A673 (cell line): ENCODE measurements at regions not wholly inside any gene's neighbourhood (a gene's known extent, or its start where the extent isn't known, plus 50 kb on each side); places are given as distances from the start of the nearest gene placed in this dataset.

Experiments
- BruUV-seq: library from RNA; stranded (reverse); fragments of 400-500 nt; replicated peaks from 2 replicates; lab custom pipeline; 2021; lab: Mats Ljungman, UMichigan
- CTCF ChIA-PET: fragments of 300-600 bp; sonication (Branson Sonifier 250); formaldehyde crosslinking; loops from one replicate; lab custom pipeline; 2022; ENCODE audit warnings: antibody characterized with exemption; lab: Charles Lee
- POLR2A ChIA-PET: fragments of 300-600 bp; sonication (Branson Sonifier 250); formaldehyde crosslinking; loops from one replicate; lab custom pipeline; 2022; ENCODE audit warnings: antibody characterized with exemption; ENCODE audit not compliant: low non-redundant PET; lab: Charles Lee
- DNase-seq: peaks from one replicate; pipeline ENCODE4 v3.0.0-alpha.2; 2015; ENCODE audit warnings: low spot score
- H3K27ac ChIP-seq: fragments of 200-600 bp; sonication (generic); 2 replicates; pipeline ENCODE4 v1.5.1; 2016; ENCODE audit warnings: mixed run types, low read depth, mild to moderate bottlenecking, mixed read lengths, antibody characterized with exemption, low read length; ENCODE audit not compliant: poor library complexity, severe bottlenecking
- H3K27me3 ChIP-seq: fragments of 200-600 bp; sonication (generic); replicated peaks from 2 replicates; pipeline ENCODE4 v1.6.1; 2017; ENCODE audit warnings: mixed run types, low read depth, mild to moderate bottlenecking, mixed read lengths, antibody characterized with exemption, low read length; ENCODE audit not compliant: insufficient read depth, poor library complexity
- H3K36me3 ChIP-seq: fragments of 200-600 bp; sonication (generic); 2 replicates; pipeline ENCODE4 v1.6.1; 2016; ENCODE audit warnings: mixed run types, mild to moderate bottlenecking, mixed read lengths, antibody characterized with exemption, low read length; ENCODE audit not compliant: insufficient read depth, poor library complexity, severe bottlenecking
- H3K4me1 ChIP-seq: fragments of 200-600 bp; sonication (generic); 2 replicates; pipeline ENCODE4 v1.6.1; 2017; ENCODE audit warnings: mixed run types, mild to moderate bottlenecking, mixed read lengths, antibody characterized with exemption, low read length; ENCODE audit not compliant: insufficient read depth, poor library complexity, severe bottlenecking
- H3K4me3 ChIP-seq: fragments of 200-600 bp; sonication (generic); 2 replicates; pipeline ENCODE4 v1.5.1; 2016; ENCODE audit warnings: low read depth, mixed run types, mild to moderate bottlenecking, mixed read lengths, low read length; ENCODE audit not compliant: poor library complexity, severe bottlenecking
- H3K9me3 ChIP-seq: fragments of 200-600 bp; sonication (generic); 2 replicates; pipeline ENCODE4 v1.6.1; 2016; ENCODE audit warnings: mixed run types, low read depth, mild to moderate bottlenecking, mixed read lengths, antibody characterized with exemption, low read length; ENCODE audit not compliant: poor library complexity, severe bottlenecking
- EZH2 ChIP-seq: fragments of 200-600 bp; sonication (generic); IDR thresholded peaks from 2 replicates; pipeline ENCODE4 v1.6.1; 2017; ENCODE audit warnings: borderline replicate concordance, low read depth, mild to moderate bottlenecking, mixed read lengths, antibody characterized with exemption, low read length; ENCODE audit not compliant: poor library complexity, severe bottlenecking
- intact Hi-C: fragments of 100-400 bp; cut with micrococcal nuclease; formaldehyde crosslinking; loops from one replicate; pipeline ENCODE4 v1.10.0; 2022; ENCODE audit not compliant: unreplicated experiment
- TF ChIP-seq, protein P1 (sequence below): fragments of 300-800, 200-600 bp; sonication (generic); conservative IDR thresholded peaks from 2 replicates; pipeline ENCODE4 v1.5.1; 2017; ENCODE audit warnings: low read depth, mild to moderate bottlenecking, antibody characterized with exemption, low read length, moderate library complexity, mixed read lengths

DNA sequence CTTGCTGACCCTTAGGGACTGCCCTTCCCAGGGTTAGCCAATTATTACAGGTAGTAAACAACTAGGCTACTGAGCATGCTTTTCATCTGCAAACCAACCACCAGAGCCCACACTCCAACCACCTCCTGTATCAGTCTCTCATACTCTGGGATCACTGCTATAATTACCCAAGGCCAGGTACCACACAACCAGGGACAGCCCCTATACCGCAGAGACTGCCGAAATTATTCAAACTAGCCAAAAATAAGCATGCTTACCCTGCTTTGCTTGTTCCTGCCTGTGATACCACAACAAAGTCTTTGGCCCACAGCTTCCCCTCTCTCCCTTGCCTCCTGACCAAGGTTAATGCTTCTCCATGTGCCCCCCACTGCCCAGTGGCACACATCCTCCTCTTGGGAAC, 197.6 kb upstream of the SRRM4 start:
- ChIA-PET POLR2A (no interaction called here), CTCF (no interaction called here)
- H3K27me3 ChIP-seq, result peaks cover 16% of the 10 kb centered on the region
- no TSS peak for BruUV-seq
- H3K4me1 ChIP-seq, result no peaks in the 10 kb centered on the region
- H3K27ac ChIP-seq, result no peak overlapping the region
- H3K9me3 ChIP-seq, result no peaks in the 10 kb centered on the region
- H3K4me3 ChIP-seq, result no peak overlapping the region
- intact Hi-C loops, result no loop called here
- no peaks in the 10 kb centered on the region for H3K36me3 ChIP-seq
- DNase-seq, result no peak
- no peak for TF ChIP-seq EZH2
- TF ChIP-seq, protein P1, sequence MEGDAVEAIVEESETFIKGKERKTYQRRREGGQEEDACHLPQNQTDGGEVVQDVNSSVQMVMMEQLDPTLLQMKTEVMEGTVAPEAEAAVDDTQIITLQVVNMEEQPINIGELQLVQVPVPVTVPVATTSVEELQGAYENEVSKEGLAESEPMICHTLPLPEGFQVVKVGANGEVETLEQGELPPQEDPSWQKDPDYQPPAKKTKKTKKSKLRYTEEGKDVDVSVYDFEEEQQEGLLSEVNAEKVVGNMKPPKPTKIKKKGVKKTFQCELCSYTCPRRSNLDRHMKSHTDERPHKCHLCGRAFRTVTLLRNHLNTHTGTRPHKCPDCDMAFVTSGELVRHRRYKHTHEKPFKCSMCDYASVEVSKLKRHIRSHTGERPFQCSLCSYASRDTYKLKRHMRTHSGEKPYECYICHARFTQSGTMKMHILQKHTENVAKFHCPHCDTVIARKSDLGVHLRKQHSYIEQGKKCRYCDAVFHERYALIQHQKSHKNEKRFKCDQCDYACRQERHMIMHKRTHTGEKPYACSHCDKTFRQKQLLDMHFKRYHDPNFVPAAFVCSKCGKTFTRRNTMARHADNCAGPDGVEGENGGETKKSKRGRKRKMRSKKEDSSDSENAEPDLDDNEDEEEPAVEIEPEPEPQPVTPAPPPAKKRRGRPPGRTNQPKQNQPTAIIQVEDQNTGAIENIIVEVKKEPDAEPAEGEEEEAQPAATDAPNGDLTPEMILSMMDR, result no peak

DNA sequence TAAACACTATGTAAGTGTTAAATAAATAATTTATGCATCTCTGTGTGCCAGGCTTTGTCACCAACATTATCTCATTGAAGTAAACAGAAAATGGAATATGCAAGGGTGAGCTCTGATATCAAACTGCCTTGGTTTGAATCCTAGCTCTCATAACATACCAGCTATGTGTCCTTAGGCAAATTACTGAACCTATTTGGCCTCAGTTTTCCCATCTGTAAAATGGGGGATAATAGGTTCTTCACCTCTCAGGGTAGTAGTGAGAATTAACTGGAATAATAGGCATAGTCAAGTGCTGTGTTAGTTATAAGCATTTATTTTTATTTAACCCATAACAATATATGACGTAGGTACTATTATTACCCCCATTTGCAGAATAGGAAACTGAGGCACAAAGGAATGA, 190.8 kb upstream of the SRRM4 start:
- Histone ChIP-seq H3K9me3 (no peaks in the 10 kb centered on the region), H3K36me3 (no peaks in the 10 kb centered on the region), H3K4me1 (no peaks in the 10 kb centered on the region), H3K27ac (no peak overlapping the region), H3K4me3 (no peak overlapping the region), H3K27me3 (no peaks in the 10 kb centered on the region)
- ChIA-PET POLR2A (no interaction called here), CTCF (no interaction called here)
- BruUV-seq, result no TSS peak
- intact Hi-C loops, result no loop called here
- no peak for TF ChIP-seq EZH2
- TF ChIP-seq, protein P1, result no peak
- no peak for DNase-seq

DNA sequence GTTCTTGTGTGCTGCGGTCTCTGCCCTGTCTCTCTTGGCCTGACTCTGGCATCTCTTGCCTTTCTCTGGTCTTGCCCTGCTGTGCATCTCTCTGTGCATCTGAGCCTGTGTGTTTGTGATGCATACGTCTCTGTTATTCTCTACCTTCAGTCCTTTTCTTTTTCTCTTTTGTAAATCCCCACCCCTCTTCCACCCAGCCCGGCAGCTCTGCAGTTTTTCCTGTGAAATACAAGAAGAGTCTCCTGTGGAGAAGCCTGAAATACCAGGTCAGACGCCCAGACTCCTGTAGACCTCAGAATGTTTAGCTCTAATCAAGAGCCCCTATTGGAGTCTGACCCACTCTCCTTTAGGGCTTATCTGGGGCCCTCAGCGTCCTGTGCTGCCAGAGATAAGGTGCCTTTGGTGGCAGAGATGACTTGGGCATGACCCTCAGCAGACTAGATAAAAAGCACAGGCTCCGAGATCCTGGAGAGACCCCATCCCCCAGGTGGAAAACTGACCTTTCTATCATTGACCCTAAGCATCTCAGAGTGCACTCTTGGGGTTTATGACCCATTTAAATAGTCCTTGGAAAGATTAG, 167.5 kb upstream of the SRRM4 start:
- BruUV-seq, result no TSS peak
- POLR2A ChIA-PET, result no interaction called here

More for the DNA sequence above, 167.5 kb upstream of the SRRM4 start:
- Histone ChIP-seq H3K27me3 (peaks cover 24% of the 10 kb centered on the region), H3K4me1 (no peaks in the 10 kb centered on the region), H3K27ac (no peak overlapping the region), H3K9me3 (no peaks in the 10 kb centered on the region), H3K36me3 (no peaks in the 10 kb centered on the region), H3K4me3 (no peak overlapping the region)
- no peak for TF ChIP-seq EZH2
- TF ChIP-seq, protein P1, result no peak
- CTCF ChIA-PET, result no interaction called here
- no peak for DNase-seq
- intact Hi-C loops, result no loop called here
